ENCODE measurements at regions not wholly inside any gene's neighbourhood (a gene's known extent, or its start where the extent isn't known, plus 50 kb on each side); places are given as distances from the start of the nearest gene placed in this dataset.

- Histone ChIP-seq H3K36me3 (ENCODE audit: low read length) (no peaks in the 10 kb centered on the region), H3F3A (ENCODE audit: insufficient read depth) (no peaks in the 10 kb centered on the region), H3K79me2 (ENCODE audit: insufficient read depth, low read length) (no peaks in the 10 kb centered on the region), H3K9me3 (ENCODE audit: insufficient read depth, low read length) (no peaks in the 10 kb centered on the region), H3K9ac (ENCODE audit: low read length) (no peak overlapping the region), H3K4me2 (ENCODE audit: low read depth, low read length, poor library complexity, severe bottlenecking) (no peak overlapping the region), H3K4me3 (ENCODE audit: insufficient read depth, low read length, poor library complexity, severe bottlenecking) (no peak overlapping the region), H3K9me2 (replicated peaks; ENCODE audit: insufficient read depth, low read length) (no peaks in the 10 kb centered on the region), H3K27me3 (ENCODE audit: low read length) (no peaks in the 10 kb centered on the region), H3K27ac (ENCODE audit: low read depth, low read length) (no peak overlapping the region), H4K20me1 (ENCODE audit: low read depth, low read length) (no peaks in the 10 kb centered on the region), H2AFZ (ENCODE audit: low read depth, low read length, severe bottlenecking) (no peak overlapping the region)
- no peak for TF ChIP-seq CTCF (IDR thresholded peaks at IDR 0.05; ENCODE audit: insufficient read depth, low read length, poor library complexity, severe bottlenecking)
- TF ChIP-seq EZH2phosphoT487 (conservative IDR thresholded peaks at IDR 0.05; ENCODE audit: low read length): no peak
Observed at GRCh38 chr6:135637701-135638100, 140.2 kb upstream of the AHI1 start.

GRCh38 chr6:135638108-135638507 is 140.6 kb upstream of the AHI1 start:
- no peak overlapping the region for H3K9ac ChIP-seq (ENCODE audit: low read length)
- H3K27ac ChIP-seq (ENCODE audit: low read depth, low read length): no peak overlapping the region
- no peak for TF ChIP-seq EZH2phosphoT487 (conservative IDR thresholded peaks at IDR 0.05; ENCODE audit: low read length)
- TF ChIP-seq CTCF (IDR thresholded peaks at IDR 0.05; ENCODE audit: insufficient read depth, low read length, poor library complexity, severe bottlenecking): no peak
- no peaks in the 10 kb centered on the region for H3K36me3 ChIP-seq (ENCODE audit: low read length)
- H3K9me2 ChIP-seq (replicated peaks; ENCODE audit: insufficient read depth, low read length): no peaks in the 10 kb centered on the region
- H3K9me3 ChIP-seq (ENCODE audit: insufficient read depth, low read length): no peaks in the 10 kb centered on the region
- no peaks in the 10 kb centered on the region for H4K20me1 ChIP-seq (ENCODE audit: low read depth, low read length)
- no peaks in the 10 kb centered on the region for H3K27me3 ChIP-seq (ENCODE audit: low read length)
- H3K4me2 ChIP-seq (ENCODE audit: low read depth, low read length, poor library complexity, severe bottlenecking): no peak overlapping the region
- no peak overlapping the region for H3K4me3 ChIP-seq (ENCODE audit: insufficient read depth, low read length, poor library complexity, severe bottlenecking)
- no peaks in the 10 kb centered on the region for H3K79me2 ChIP-seq (ENCODE audit: insufficient read depth, low read length)
- no peak overlapping the region for H2AFZ ChIP-seq (ENCODE audit: low read depth, low read length, severe bottlenecking)
- no peaks in the 10 kb centered on the region for H3F3A ChIP-seq (ENCODE audit: insufficient read depth)

DNA sequence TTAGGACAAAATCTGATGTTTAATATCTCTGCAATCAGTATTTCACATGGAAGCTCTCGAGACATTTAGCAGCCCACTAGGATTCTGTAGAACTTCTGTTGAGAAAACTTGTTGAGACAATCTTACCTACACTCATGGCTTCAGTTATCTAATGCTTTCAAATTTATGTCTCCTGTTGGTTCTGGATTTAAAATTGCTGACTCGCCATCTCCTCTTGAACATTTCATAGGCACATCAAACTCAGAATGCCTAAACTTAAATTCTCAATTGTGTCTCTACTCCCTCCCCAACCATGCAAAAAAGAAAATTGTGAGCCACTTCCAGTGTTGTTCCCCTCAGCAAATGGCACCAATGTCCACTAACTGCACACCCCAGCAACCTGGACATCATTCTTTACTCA is 142.5 kb upstream of the AHI1 start:
- Histone ChIP-seq H3K79me2 (ENCODE audit: insufficient read depth, low read length) (no peaks in the 10 kb centered on the region), H3K4me2 (ENCODE audit: low read depth, low read length, poor library complexity, severe bottlenecking) (no peak overlapping the region), H2AFZ (ENCODE audit: low read depth, low read length, severe bottlenecking) (no peak overlapping the region), H3K27ac (ENCODE audit: low read depth, low read length) (no peak overlapping the region), H3K4me3 (ENCODE audit: insufficient read depth, low read length, poor library complexity, severe bottlenecking) (no peak overlapping the region), H3K9me3 (ENCODE audit: insufficient read depth, low read length) (no peaks in the 10 kb centered on the region), H3F3A (ENCODE audit: insufficient read depth) (no peaks in the 10 kb centered on the region), H3K9me2 (replicated peaks; ENCODE audit: insufficient read depth, low read length) (no peaks in the 10 kb centered on the region), H4K20me1 (ENCODE audit: low read depth, low read length) (no peaks in the 10 kb centered on the region), H3K9ac (ENCODE audit: low read length) (no peak overlapping the region), H3K27me3 (ENCODE audit: low read length) (no peaks in the 10 kb centered on the region), H3K36me3 (ENCODE audit: low read length) (no peaks in the 10 kb centered on the region)
- TF ChIP-seq EZH2phosphoT487 (conservative IDR thresholded peaks at IDR 0.05; ENCODE audit: low read length) (no peak), CTCF (IDR thresholded peaks at IDR 0.05; ENCODE audit: insufficient read depth, low read length, poor library complexity, severe bottlenecking) (no peak)

All from SU-DHL-6 (cell line).